ENCODE measurements at regions not wholly inside any gene's neighbourhood (a gene's known extent, or its start where the extent isn't known, plus 50 kb on each side); places are given as distances from the start of the nearest gene placed in this dataset.

GRCh38 chr16:85362443-85362842, 250.2 kb upstream of the CIBAR2 start:
- intact Hi-C loops (cut with micrococcal nuclease) = no loop called here
- Histone ChIP-seq H3K4me3 (ENCODE audit: low read length) (no peak overlapping the region), H3K4me1 (ENCODE audit: control insufficient read depth, insufficient read depth, low read length) (no peaks in the 10 kb centered on the region), H3K27me3 (ENCODE audit: control insufficient read depth, insufficient read depth, low read length) (no peaks in the 10 kb centered on the region), H3K27ac (ENCODE audit: low read length) (no peak overlapping the region), H3K36me3 (ENCODE audit: control insufficient read depth, insufficient read depth, low read length) (no peaks in the 10 kb centered on the region), H3K9me3 (ENCODE audit: control insufficient read depth, insufficient read depth, low read length) (no peaks in the 10 kb centered on the region)
- TF ChIP-seq CTCF (IDR thresholded peaks at IDR 0.05) = no peak
- Mint-ChIP-seq H3K27ac (no peak overlapping the region), H3K4me3 (no peak overlapping the region), H3K4me1 (no peaks in the 10 kb centered on the region), H3K9me3 (no peaks in the 10 kb centered on the region), H3K36me3 (no peaks in the 10 kb centered on the region), H3K27me3 (ENCODE audit: low read depth in 2 of 2) (peaks cover 0 to 8% of the 10 kb centered on the region in 2 donors)
- ATAC-seq (no peak), DNase-seq (no peak)
- 71% methylated on average over 6 of the region's 6 CpGs for WGBS (ENCODE audit: insufficient coverage)

GRCh38 chr16:85363427-85363826, 249.7 kb upstream of the GSE1 start:
- Mint-ChIP-seq H3K27me3 (ENCODE audit: low read depth in 2 of 2) (peaks cover 0 to 8% of the 10 kb centered on the region in 2 donors), H3K4me3 (no peak overlapping the region), H3K9me3 (no peaks in the 10 kb centered on the region), H3K36me3 (no peaks in the 10 kb centered on the region), H3K4me1 (no peaks in the 10 kb centered on the region), H3K27ac (no peak overlapping the region)
- 88% methylated on average over 4 of the region's 5 CpGs for WGBS (ENCODE audit: insufficient coverage)
- no peak overlapping the region for H3K4me3 ChIP-seq (ENCODE audit: low read length)
- no peak for DNase-seq
- no peak for ATAC-seq
- no peaks in the 10 kb centered on the region for H3K4me1 ChIP-seq (ENCODE audit: control insufficient read depth, insufficient read depth, low read length)
- no peaks in the 10 kb centered on the region for H3K36me3 ChIP-seq (ENCODE audit: control insufficient read depth, insufficient read depth, low read length)
- intact Hi-C loops (cut with micrococcal nuclease) = no loop called here
- H3K9me3 ChIP-seq (ENCODE audit: control insufficient read depth, insufficient read depth, low read length) = no peaks in the 10 kb centered on the region
- no peak overlapping the region for H3K27ac ChIP-seq (ENCODE audit: low read length)
- TF ChIP-seq CTCF (IDR thresholded peaks at IDR 0.05) = no peak
- H3K27me3 ChIP-seq (ENCODE audit: control insufficient read depth, insufficient read depth, low read length) = no peaks in the 10 kb centered on the region

DNA sequence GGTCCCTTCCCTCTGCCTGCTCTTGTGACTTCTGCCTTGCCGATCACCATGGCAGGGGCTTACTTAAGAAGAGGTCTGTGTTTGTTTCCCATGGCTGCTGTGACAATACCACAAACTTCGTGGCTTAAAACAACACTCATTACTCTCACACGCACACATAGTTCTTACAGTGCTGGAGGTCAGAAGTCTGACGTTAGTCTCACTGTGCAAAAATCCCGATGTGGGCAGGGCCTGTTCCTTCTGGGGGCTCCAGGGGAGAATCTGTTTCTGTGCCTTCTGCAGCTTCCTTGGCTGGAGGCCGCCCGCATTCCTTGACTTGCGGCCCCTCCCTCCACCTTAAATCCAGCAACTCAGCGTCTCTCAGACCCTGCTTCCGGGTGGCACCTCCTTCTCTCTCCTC, 249.2 kb upstream of the GSE1 start:
- no peak for DNase-seq
- Mint-ChIP-seq H3K27ac (no peak overlapping the region), H3K27me3 (ENCODE audit: low read depth in 2 of 2) (peaks cover 0 to 8% of the 10 kb centered on the region in 2 donors), H3K4me3 (no peak overlapping the region), H3K9me3 (no peaks in the 10 kb centered on the region), H3K4me1 (no peaks in the 10 kb centered on the region), H3K36me3 (no peaks in the 10 kb centered on the region)
- 79% methylated on average over 10 of the region's 10 CpGs for WGBS (ENCODE audit: insufficient coverage)
- Histone ChIP-seq H3K9me3 (ENCODE audit: control insufficient read depth, insufficient read depth, low read length) (no peaks in the 10 kb centered on the region), H3K27ac (ENCODE audit: low read length) (no peak overlapping the region), H3K4me1 (ENCODE audit: control insufficient read depth, insufficient read depth, low read length) (no peaks in the 10 kb centered on the region), H3K27me3 (ENCODE audit: control insufficient read depth, insufficient read depth, low read length) (no peaks in the 10 kb centered on the region), H3K4me3 (ENCODE audit: low read length) (no peak overlapping the region), H3K36me3 (ENCODE audit: control insufficient read depth, insufficient read depth, low read length) (no peaks in the 10 kb centered on the region)
- intact Hi-C loops (cut with micrococcal nuclease) = no loop called here
- TF ChIP-seq CTCF (IDR thresholded peaks at IDR 0.05) = no peak
- no peak for ATAC-seq

GRCh38 chr16:85364323-85365040, 248.6 kb upstream of the GSE1 start:
- H3K4me3 Mint-ChIP-seq = no peak overlapping the region
- Histone ChIP-seq H3K4me3 (ENCODE audit: low read length) (no peak overlapping the region), H3K36me3 (ENCODE audit: control insufficient read depth, insufficient read depth, low read length) (no peaks in the 10 kb centered on the region), H3K9me3 (ENCODE audit: control insufficient read depth, insufficient read depth, low read length) (no peaks in the 10 kb centered on the region), H3K4me1 (ENCODE audit: control insufficient read depth, insufficient read depth, low read length) (no peaks in the 10 kb centered on the region), H3K27ac (ENCODE audit: low read length) (no peak overlapping the region), H3K27me3 (ENCODE audit: control insufficient read depth, insufficient read depth, low read length) (no peaks in the 10 kb centered on the region)
- WGBS (ENCODE audit: insufficient coverage) = 85% methylated on average over 21 of the region's 21 CpGs
- no peak for ATAC-seq
- no peaks in the 10 kb centered on the region for H3K36me3 Mint-ChIP-seq
- H3K9me3 Mint-ChIP-seq = no peaks in the 10 kb centered on the region
- H3K4me1 Mint-ChIP-seq = no peaks in the 10 kb centered on the region
- no peak overlapping the region for H3K27ac Mint-ChIP-seq
- DNase-seq = no peak
- H3K27me3 Mint-ChIP-seq (ENCODE audit: low read depth in 2 of 2) = peaks cover 0 to 8% of the 10 kb centered on the region in 2 donors
- intact Hi-C loops (cut with micrococcal nuclease) = no loop called here
- no peak for TF ChIP-seq CTCF (IDR thresholded peaks at IDR 0.05)
